ENCODE measurements at regions not wholly inside any gene's neighbourhood (a gene's known extent, or its start where the extent isn't known, plus 50 kb on each side); places are given as distances from the start of the nearest gene placed in this dataset.

- H3K27ac ChIP-seq (ENCODE audit: low read depth, low read length): no peak overlapping the region
- H3K9me3 ChIP-seq (ENCODE audit: control insufficient read depth in 1 of 2, insufficient read depth in 1 of 2, low read depth in 1 of 2, low read length in 2 of 2): peaks cover 4 to 11% of the 10 kb centered on the region in 2 experiments; a peak in 2 of 4 replicates
- no peak for DNase-seq (ENCODE audit: low read depth, low spot score)
- H3K36me3 ChIP-seq (ENCODE audit: control insufficient read depth in 1 of 2, insufficient read depth in 2 of 2, low read length in 2 of 2): no peaks in the 10 kb centered on the region
- ATAC-seq: no peak
- H3K27me3 ChIP-seq (ENCODE audit: insufficient read depth, low read length): no peaks in the 10 kb centered on the region
- CTCF ChIA-PET: no interaction called here
- H2AFZ ChIP-seq (ENCODE audit: low read depth, low read length, poor library complexity, severe bottlenecking): no peak overlapping the region
- no peak overlapping the region for H3K4me3 ChIP-seq (replicated peaks in 1 of 2; ENCODE audit: low read depth in 1 of 2, low read length in 2 of 2)
- peaks cover 0 to 1% of the 10 kb centered on the region in 2 experiments; a peak in 1 of 4 replicates for H3K4me1 ChIP-seq (ENCODE audit: control insufficient read depth in 1 of 2, insufficient read depth in 2 of 2, low read length in 2 of 2)
- TF ChIP-seq CEBPB (IDR thresholded peaks at IDR 0.05; ENCODE audit: low read depth) (no peak), YY1 (IDR thresholded peaks at IDR 0.05; ENCODE audit: extremely low read depth, insufficient replicate concordance, low read depth, low read length) (no peak), TCF7L2 (IDR thresholded peaks at IDR 0.05; ENCODE audit: borderline replicate concordance, extremely low read depth, insufficient read depth, insufficient read length) (no peak), SP1 (IDR thresholded peaks at IDR 0.05; ENCODE audit: low read depth) (no peak), EZH2 (IDR thresholded peaks at IDR 0.05) (no peak)
- no peak overlapping the region for H3K9ac ChIP-seq (ENCODE audit: low read length)
- POLR2A ChIA-PET: no interaction called here
- BruUV-seq (replicated peaks): no TSS peak
- no peaks in the 10 kb centered on the region for H3K79me2 ChIP-seq (ENCODE audit: insufficient read depth, low read length)
- no peaks in the 10 kb centered on the region for H3K9me2 ChIP-seq (ENCODE audit: insufficient read depth)
- intact Hi-C loops (cut with micrococcal nuclease): no loop called here
- H3K4me2 ChIP-seq (ENCODE audit: low read length): no peak overlapping the region
- H4K20me1 ChIP-seq (ENCODE audit: insufficient read depth): no peaks in the 10 kb centered on the region
- RAD21 ChIA-PET (ENCODE audit: low non-redundant PET in 1 of 2, low total read pairs in 2 of 2, uncharacterized antibody in 2 of 2, unreplicated experiment in 2 of 2): no interaction called here
These were observed 582.1 kb upstream of the JAG1 start for GRCh38 chr20:11255860-11256259.

DNA sequence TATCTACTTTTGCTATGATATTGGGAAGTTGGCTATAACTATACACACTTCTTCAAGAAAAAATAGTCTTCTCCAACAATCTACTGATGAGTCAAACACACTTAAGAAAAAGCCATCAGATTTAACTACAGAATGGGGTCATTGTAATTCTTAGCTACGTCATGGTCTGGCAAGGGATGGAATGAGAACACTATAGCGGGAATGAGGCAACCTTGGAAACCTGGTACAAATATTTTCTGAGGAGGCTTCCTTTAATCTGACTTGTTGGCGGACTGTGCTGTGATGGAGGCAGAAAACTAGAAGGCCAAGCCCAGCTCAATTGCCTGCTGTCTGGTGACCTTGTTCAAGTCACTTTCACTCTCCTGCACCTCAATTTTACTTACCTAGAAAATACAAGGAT, 586.8 kb upstream of the JAG1 start:
- Histone ChIP-seq H4K20me1 (ENCODE audit: insufficient read depth) (no peaks in the 10 kb centered on the region), H3K9me3 (ENCODE audit: control insufficient read depth in 1 of 2, insufficient read depth in 1 of 2, low read depth in 1 of 2, low read length in 2 of 2) (peaks cover 0 to 11% of the 10 kb centered on the region in 2 experiments; a peak in 1 of 4 replicates), H3K79me2 (ENCODE audit: insufficient read depth, low read length) (no peaks in the 10 kb centered on the region), H3K4me2 (ENCODE audit: low read length) (no peak overlapping the region), H2AFZ (ENCODE audit: low read depth, low read length, poor library complexity, severe bottlenecking) (no peak overlapping the region), H3K4me3 (replicated peaks in 1 of 2; ENCODE audit: low read depth in 1 of 2, low read length in 2 of 2) (no peak overlapping the region), H3K36me3 (ENCODE audit: control insufficient read depth in 1 of 2, insufficient read depth in 2 of 2, low read length in 2 of 2) (no peaks in the 10 kb centered on the region), H3K9ac (ENCODE audit: low read length) (no peak overlapping the region), H3K27me3 (ENCODE audit: insufficient read depth, low read length) (no peaks in the 10 kb centered on the region), H3K9me2 (ENCODE audit: insufficient read depth) (no peaks in the 10 kb centered on the region), H3K27ac (ENCODE audit: low read depth, low read length) (no peak overlapping the region), H3K4me1 (ENCODE audit: control insufficient read depth in 1 of 2, insufficient read depth in 2 of 2, low read length in 2 of 2) (peaks cover 6 to 12% of the 10 kb centered on the region in 2 experiments; a peak in 3 of 4 replicates)
- CTCF ChIA-PET: no interaction called here
- POLR2A ChIA-PET: no interaction called here
- no peak for DNase-seq (ENCODE audit: low read depth, low spot score)
- no TSS peak for BruUV-seq (replicated peaks)
- TF ChIP-seq POLR2A (IDR thresholded peaks at IDR 0.05; ENCODE audit: borderline replicate concordance, extremely low read depth, insufficient read depth, insufficient read length) (no peak), YY1 (IDR thresholded peaks at IDR 0.05; ENCODE audit: extremely low read depth, insufficient replicate concordance, low read depth, low read length) (no peak), EZH2 (IDR thresholded peaks at IDR 0.05) (no peak), CBX3 (IDR thresholded peaks at IDR 0.05; ENCODE audit: low read depth) (no peak), JUND (IDR thresholded peaks at IDR 0.05) (no peak), SIN3A (IDR thresholded peaks at IDR 0.05; ENCODE audit: low read depth) (no peak), POLR2AphosphoS5 (IDR thresholded peaks at IDR 0.05; ENCODE audit: low read depth, low read length) (no peak), SRF (IDR thresholded peaks at IDR 0.05; ENCODE audit: low read depth) (no peak), ELF1 (IDR thresholded peaks at IDR 0.05; ENCODE audit: borderline replicate concordance, low read depth) (no peak), EZH2phosphoT487 (IDR thresholded peaks at IDR 0.05; ENCODE audit: borderline replicate concordance) (no peak), SP1 (IDR thresholded peaks at IDR 0.05; ENCODE audit: low read depth) (no peak), EGR1 (IDR thresholded peaks at IDR 0.05; ENCODE audit: low read depth) (no peak), ZFX (IDR thresholded peaks at IDR 0.05) (no peak), REST (IDR thresholded peaks at IDR 0.05; ENCODE audit: low read depth) (no peak)
- TF ChIP-seq, protein P1, sequence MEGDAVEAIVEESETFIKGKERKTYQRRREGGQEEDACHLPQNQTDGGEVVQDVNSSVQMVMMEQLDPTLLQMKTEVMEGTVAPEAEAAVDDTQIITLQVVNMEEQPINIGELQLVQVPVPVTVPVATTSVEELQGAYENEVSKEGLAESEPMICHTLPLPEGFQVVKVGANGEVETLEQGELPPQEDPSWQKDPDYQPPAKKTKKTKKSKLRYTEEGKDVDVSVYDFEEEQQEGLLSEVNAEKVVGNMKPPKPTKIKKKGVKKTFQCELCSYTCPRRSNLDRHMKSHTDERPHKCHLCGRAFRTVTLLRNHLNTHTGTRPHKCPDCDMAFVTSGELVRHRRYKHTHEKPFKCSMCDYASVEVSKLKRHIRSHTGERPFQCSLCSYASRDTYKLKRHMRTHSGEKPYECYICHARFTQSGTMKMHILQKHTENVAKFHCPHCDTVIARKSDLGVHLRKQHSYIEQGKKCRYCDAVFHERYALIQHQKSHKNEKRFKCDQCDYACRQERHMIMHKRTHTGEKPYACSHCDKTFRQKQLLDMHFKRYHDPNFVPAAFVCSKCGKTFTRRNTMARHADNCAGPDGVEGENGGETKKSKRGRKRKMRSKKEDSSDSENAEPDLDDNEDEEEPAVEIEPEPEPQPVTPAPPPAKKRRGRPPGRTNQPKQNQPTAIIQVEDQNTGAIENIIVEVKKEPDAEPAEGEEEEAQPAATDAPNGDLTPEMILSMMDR (IDR thresholded peaks at IDR 0.05 in 2 of 3, conservative IDR thresholded peaks at IDR 0.05 in 1 of 3; ENCODE audit: borderline replicate concordance in 1 of 3, insufficient read depth in 1 of 3, low read depth in 2 of 3, low read length in 2 of 3): no peak
- TF ChIP-seq, protein P2, sequence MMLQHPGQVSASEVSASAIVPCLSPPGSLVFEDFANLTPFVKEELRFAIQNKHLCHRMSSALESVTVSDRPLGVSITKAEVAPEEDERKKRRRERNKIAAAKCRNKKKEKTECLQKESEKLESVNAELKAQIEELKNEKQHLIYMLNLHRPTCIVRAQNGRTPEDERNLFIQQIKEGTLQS (IDR thresholded peaks at IDR 0.05): no peak
- no peak for ATAC-seq
- intact Hi-C loops (cut with micrococcal nuclease): no loop called here
- RAD21 ChIA-PET (ENCODE audit: low non-redundant PET in 1 of 2, low total read pairs in 2 of 2, uncharacterized antibody in 2 of 2, unreplicated experiment in 2 of 2): no interaction called here
